HK-2 (cell line): ENCODE measurements at regions not wholly inside any gene's neighbourhood (a gene's known extent, or its start where the extent isn't known, plus 50 kb on each side); places are given as distances from the start of the nearest gene placed in this dataset.
"Not testable (repeated sequence)": the region's sequence is repeated elsewhere in the genome, so short reads cannot be mapped to it uniquely, and the experiment has no call there.

Experiments used
- DNase-seq: peaks from one replicate; pipeline ENCODE4 v3.0.0-alpha.2; 2018; ENCODE audit not compliant: unreplicated experiment

DNA sequence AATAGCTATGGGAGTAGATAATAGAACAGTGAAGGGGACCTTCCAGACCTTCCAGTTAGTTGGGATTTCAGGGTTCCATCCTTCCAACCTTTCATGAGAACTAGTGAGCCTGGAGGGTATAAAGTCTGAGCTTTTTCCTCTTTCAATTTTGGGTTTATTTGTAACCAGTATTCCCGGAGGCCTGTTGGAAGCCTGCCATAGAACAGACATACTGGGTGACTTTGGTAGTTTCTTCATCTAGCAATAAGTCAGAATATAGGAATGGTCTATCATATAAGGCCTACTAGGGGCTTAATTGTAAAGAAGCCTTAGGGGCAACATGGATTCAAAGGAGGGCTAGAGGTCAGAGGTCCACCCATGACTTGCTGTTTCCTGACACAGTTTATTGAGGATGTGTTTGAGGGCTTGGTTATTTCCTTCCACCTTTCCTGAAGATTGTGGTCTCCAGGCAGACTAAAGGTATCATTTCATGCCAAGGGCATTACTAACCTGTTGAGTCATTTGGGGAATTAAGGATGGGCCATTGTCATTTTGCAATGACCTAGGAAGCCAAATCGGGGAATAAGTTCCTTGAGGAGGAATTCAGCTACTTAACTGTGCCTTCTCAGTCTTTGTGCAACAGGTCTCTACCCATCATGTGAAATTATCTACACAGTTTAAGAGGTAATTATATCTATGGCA is 410.3 kb downstream of the SLC6A15 start:
- no peak for DNase-seq

DNA sequence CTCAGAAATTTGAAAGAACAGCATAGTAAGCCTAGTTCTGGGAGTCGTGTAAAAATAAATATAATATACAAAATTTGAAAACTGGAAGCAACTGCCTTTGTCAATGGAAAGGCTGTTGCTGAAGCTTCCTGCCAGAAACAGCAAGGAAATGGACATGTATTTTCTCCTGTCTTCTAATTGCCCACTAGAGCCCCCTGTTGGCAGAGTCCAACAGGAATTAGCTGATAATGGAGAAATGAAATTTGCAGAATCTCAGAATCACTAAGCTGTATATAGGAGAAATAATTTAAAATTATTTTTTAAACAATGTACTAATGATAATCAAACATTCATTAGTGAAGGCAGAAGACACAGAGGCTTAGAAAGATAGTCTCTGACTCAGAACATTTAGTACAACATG is 414.8 kb downstream of the SLC6A15 start:
- DNase-seq, result no peak

DNA sequence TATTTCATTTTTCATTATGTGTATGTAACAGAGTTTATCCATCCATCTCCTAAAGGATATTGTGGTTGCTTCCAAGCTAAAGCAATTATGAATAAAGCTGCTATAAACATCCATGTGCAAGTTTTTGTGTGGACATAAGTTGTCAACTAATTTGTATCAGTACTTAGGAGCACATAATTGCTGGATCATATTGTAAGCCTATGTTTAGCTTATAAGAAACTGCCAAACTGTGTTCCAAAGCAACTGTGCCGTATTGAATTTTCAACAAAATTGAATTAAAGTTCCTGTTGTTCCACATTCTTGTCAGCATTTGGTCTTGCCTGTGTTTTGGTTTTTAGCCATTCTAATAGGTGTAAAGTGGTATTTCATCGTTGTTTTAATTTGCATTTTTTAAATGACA is 416.9 kb downstream of the SLC6A15 start:
- no peak for DNase-seq

DNA sequence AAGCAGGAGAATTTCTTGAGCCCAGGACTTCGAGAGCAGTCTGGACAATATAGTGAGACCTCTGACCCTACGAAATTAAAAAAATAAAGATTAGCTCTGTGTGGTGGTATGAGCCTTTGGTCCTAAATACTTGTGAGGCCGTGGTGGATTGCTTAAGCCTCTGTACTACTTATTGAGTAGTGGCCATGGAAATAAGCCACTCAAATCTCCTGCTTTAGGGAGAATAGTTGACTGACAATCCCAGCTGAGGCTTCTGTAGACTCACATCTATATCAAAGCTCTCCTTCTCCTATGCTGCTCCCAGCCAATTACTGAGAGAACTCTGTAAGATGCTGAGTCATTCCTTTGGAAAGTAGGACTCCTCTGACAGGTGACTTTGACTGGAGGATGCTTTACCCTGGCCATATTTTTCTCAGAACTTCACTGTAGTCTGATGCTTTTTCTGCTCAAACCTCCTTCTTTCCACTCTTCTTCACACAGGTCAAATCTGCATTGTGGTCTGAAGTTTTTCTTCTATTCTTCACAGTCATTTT is 420.2 kb downstream of the SLC6A15 start:
- DNase-seq, result no peak

DNA sequence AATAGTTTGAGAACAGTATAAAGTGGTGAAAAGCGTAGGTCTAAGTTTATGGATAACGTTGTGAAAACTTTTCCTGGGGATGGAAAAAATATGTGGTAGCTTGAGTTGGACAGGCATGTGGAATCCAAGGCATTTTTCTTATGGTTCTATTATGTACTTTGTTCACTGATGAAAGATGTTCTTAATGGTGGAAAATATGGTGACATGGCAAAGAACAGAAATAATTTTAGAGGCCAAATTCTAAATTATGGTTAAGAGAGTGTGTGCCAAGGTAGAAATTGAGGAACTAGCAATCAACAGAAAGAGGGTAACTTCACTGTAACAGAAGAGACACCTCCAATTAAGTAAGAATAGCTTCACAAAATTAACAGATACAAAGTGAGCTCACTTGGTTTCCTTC is 427.8 kb downstream of the SLC6A15 start:
- no peak for DNase-seq

DNA sequence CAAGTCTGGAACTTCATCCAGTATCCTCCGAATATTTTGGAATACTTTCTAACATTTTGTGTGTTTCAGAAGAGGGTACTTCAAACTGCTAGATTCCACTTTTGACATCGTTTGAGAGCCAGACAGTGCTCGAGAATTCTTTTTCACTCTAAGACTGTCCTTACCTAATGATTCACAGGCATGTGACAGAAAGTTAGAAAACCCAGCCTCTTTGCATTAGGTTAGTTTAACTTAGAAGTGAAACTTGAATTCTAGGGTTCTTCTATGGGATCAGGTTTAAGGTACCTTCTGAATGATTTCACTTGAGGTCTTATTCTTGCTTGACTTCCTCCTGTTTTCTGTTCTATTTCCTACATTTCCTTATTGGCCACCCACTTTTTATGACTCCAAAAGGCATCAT is 431.8 kb downstream of the SLC6A15 start:
- no peak for DNase-seq

DNA sequence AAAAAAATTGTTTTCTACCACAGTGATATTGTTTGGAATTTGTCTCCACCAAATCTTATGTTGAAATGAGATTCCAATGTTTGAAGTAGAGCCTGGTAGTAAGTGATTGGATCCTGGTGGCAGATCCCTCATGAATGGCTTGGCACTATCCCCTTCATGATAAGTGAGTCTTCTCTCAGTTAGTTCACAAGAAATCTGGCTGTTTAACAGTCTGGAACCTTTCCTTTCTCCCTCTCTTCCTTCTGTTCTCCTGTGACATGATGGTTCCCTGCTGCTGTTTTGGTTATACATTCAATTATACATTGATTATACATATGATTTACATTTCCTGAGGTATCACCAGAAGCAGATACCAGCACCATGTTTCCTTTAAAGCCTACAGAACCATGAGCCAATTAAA is 442.2 kb downstream of the SLC6A15 start:
- DNase-seq, result no peak

DNA sequence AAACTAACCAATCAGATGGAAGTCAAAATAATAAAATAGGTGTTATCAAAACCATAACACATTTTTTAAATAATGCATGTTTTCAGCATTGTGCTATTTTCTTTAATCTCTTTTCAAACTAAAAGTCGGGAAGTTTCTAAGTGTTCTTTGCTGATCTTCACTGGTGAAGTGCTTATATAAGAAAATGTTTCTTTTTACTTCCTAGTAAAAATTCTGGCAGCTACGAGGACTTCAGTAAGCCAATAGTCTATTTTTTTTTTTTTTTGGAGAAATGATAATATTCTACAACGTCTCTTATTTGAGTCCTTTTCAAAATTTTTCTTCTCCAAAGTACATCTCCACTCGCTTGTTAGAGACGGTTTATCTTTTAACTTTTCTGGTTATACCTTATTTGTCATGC is 448.0 kb downstream of the SLC6A15 start:
- no peak for DNase-seq

DNA sequence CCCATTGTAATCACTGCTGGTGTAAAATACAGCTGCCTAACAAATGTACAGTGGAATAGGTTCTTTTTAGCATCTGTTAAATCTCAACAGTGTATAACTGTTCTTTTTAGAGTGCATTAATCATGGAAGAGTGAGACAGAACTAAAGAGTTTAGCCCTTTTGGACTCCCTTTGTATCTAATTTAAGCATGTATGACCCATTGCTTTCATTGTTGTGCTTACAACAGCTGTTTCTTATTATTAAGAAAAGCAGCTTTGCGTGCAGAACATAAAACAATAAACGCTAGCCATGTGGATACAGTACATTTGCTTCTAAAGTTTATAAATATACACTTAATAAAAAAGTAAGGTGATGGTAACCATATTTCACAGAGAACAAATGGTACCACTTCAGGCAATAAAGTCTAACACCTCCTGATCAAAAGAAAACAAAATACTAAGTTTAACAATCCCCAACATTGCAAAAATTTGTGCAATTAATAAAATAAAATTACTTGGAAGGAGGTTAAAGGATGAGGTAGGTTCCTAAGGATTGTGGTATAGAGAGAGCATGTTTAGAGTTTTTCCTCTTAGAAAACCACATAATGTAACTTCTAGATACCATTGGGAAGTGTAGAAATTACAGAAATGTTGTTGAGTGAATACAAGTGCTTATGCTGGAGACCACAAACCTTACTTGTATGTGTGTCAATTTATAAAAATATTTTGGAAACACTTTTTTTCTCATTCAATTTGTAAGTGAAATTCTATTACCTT is 448.7 kb downstream of the SLC6A15 start:
- no peak for DNase-seq

DNA sequence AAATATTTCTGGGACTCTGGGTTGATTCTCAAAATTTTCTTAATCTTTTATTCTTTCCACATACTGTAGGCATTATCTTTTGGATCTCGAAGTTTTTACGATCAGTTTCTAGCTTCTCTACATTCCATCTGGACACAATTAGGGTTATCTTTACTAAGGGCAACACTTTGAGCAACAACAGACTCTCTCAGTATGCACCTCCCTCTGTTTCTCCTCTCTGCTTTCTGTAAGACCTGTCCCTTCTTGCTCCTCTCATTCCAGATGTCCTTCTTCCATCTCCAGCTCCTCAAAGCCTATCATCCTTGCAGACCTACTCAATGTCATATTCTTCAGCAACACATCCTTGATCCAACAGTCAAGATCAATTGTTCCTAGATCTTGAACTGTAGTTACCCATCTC is 457.0 kb downstream of the SLC6A15 start:
- DNase-seq, result no peak

DNA sequence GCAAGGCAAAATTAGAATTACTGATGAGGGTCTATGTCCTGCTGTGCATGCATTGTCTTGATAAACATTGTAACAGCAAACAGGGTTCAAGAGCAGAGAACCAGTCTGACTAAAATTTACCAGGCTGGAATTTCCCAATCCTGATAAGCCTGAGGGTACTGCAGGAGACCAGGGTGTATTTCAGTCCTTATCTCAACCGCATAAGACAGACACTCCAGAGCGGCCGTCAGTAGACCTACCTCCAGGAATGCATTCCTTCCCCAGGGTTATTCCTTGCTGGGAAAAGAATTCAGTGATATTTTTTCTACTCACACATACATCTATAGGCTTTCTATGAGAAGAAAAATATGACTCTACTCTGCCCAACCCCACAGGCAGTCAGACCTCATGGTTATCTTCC is 466.1 kb downstream of the SLC6A15 start:
- DNase-seq, result not testable (repeated sequence)

DNA sequence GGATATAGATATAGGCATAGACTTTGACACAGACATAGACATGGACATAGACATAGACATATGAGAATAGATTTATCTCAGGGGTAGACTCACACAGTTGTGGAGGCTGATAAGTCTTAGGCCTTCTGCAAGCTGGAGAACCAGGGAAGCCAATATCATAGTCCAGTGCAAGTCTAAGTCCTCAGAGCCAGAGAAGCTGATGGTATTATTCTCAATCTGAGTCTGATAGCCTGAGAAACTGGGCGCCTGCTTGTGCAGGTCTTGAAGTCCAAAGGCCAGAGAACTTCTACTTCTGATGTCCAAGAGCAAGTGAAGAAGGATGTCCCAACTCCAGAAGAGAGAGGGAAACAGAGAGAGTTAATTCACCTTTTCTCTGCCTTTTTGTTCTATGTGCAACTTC is 476.5 kb downstream of the SLC6A15 start:
- no peak for DNase-seq

DNA sequence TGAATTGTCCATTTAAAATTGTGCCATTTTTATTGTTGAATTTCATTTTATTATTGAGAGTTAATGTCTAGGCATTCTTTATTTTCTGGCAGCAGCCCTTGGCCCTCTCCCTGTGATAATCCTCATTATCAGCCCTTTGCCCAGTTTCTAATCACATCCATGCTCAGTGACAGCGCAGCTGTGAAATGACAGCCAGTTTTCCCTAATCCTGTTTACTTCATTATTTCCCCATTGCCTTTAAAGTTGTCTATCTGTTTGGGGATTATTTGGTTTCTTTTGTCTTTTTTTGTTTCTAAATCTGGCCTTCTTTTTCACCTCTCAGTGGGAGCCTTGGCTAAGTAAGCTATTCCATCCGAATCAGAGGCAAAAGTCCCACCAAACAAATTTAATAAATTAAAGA is 476.9 kb downstream of the SLC6A15 start:
- DNase-seq, result no peak

DNA sequence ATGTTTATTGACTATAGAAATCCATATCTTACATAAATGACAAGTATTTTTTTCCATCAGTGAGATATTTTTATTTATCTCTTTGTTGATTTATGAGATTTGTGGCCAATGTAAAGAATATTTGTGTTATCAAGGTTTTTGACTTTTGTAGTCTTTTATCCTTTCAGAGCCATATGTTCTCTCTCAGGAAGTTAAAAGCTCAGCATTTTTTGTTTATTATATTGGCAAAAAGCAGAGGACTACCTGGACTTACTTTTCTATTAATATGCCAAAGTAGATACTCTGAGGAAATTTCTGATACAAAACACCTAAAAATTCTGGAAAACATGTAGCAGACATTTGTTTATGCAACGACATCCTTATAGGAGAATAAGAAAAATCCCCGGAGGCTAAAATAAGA is 490.3 kb downstream of the SLC6A15 start:
- DNase-seq, result no peak

DNA sequence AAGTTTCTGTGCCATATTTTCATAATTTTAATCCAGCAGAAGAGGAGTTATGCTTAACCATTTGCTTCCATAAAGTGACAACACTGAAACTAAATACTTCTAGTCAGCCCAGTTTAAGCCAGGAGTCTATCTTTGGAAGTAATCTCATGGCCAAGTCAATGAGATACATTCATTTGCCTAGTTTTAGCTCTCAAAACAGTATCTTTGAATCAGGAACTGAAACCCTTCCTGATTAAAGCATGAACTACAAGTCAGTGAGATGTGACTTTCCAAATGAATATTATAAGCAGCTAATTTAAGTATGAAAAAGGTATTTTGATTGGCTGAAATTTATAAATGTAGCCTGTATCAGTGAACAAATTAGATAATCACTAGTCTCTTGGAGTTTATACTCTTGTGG is 491.5 kb downstream of the SLC6A15 start:
- DNase-seq, result no peak

DNA sequence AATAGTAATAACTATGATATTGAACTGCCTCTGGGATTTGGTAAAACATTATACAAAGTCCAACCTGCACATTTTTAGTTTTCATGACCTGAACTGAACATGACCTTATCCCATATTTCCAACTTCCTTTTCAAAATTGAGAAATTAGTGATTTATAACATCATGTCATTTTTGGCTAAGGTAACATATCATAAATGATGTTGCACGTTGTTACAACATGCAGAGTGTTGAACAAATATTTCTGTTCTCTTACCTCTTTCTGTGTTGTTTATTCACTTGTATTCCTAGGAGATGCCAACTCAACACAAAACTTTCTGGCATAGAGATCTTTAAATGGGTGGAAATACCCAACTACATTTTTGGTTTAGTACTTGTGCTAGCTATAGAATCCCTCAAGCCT is 496.0 kb downstream of the SLC6A15 start:
- DNase-seq, result no peak

DNA sequence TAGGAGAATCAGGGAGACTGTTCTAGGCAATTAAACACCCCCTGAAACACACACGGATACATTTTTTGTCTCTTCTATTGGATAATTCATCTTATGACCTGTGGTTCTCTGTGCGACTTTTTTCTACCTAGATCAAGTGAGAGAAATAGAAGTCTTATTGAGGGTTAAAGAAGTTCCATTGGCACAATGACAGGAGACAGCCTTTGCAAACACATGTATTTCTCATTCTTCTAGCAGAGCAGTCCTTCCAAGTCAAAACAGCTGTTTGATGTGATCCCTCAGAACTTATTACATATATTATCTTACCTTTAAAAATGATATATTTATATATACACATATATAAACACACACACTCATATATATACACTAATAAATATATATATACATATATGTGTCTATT is 496.7 kb downstream of the SLC6A15 start:
- no peak for DNase-seq

DNA sequence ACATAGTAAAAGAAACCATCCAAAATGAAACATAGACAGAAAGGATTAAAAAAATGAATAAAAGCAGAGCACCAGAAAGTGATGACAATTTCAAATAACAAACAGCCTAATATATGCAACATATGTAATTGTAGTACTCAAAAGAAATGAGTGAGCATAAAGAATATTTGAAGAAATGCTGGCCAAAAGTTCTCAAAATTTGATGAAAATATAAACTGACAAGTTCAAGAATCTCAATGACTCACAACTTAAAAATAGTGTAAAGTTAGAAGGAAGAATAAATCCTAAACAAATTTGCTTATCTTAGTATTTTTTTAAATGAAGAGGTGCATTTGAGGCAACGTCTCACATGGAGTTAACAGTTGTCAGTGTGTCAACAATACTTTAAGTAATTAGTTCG is 498.9 kb downstream of the SLC6A15 start:
- no peak for DNase-seq

DNA sequence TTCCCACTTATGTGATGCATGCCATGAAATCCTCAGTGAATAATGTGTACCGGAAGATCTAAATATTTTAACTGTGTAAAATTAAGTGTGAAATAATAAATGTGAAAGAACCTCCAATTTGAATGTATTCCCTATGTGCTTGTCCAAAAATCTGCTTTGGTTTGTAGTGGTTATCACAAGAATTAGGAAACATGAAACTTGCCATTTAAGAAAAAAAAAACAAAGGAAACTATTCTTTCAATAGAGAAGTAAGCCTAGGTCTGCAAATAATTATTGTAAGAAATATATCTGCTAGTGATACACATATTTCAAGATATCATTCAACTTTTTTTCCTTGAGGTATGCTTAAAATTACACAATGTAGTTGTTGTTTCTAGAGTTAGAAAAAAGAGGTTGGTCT is 500.4 kb downstream of the SLC6A15 start:
- DNase-seq, result no peak

DNA sequence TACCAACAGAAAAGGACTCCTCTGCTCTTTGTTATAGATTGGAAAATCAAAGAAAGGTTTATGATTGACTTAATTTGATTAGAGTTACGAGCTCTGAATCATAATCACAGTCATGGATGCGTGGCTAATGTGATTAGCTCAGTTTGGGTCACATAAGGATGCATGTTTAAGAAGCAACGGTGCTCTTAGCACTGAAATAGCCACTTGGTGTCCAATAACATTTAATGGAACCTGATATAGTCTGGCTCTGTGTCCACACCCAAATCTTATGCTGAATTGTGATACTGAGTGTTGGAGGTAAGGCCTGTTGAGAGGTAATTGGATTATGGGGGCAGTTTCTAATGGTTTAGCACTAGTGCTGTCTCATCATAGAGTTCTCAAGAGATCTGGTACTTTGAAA is 501.6 kb downstream of the SLC6A15 start:
- no peak for DNase-seq

DNA sequence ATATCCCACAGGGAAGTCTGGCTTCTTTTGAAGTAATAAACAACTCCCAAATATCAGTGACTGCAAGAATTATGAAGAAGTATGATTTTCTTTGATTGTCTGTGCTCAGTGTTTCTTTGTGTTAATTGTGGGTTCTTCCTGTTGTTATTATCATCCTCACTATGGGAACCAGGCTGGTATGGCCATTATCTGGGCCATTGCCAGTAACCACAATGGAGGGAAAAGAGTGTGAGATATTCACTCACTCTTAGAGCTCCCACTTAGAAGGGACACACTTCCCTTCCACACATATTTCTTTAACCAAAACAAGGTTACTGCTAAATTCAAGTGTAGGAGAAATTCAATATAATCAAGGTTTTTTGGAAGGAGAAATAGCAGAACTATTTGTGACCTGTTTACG is 503.7 kb downstream of the SLC6A15 start:
- no peak for DNase-seq

DNA sequence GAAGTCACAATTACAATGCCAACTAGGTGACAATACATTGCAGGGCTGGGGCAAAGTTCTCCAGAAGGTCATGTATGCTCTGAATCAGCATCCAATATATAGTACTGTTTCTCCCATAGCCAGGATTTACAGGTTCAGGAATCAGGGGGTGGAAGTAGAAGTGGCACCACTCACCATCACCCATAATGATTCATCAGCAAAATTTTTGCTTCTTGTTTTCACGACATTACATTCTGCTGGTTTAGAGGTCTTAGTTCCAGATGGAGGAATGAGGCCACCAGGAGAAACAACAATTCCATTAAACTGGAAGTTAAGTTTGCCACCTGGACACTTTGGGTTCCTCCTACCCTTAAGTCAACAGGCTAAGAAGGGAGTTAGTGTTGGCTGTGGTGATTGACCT is 505.9 kb downstream of the SLC6A15 start:
- not testable (repeated sequence) for DNase-seq

DNA sequence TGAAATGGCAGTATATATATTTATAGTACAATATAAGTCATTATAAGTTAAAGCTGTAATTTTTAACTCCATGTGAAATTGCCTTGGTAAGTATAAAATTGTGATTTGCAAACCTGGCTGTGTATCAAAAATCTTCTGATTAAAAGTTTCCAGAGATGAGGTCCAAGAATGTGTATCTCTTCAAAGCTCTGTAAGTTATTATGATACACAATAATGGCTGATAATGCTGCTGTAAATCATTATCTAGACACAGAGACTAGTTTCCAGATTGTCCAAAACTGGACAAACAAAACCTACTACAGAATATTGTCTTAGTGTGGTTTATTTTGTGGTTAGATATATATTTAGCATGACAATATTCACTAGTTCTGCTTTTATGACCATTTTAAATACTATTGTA is 514.8 kb downstream of the SLC6A15 start:
- DNase-seq, result no peak

DNA sequence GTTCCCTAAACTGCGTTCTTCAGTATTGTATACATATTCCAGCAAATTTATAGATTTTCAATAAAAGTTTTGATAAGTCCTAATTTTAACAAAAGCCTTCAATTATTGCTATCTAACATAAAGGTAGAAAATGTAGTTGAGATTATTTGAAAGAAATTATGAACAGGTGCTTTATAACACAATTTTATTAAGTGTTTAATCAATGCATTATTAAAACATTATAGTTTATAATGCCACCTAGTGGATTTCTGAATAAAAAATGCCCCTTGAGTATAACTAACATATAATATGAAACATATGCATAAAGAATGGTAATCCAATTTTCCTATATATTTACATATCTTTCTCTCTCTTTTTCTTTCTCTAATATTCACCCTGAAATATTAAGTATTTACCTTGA is 515.3 kb downstream of the SLC6A15 start:
- DNase-seq, result no peak
